G401.6 (cell line): ENCODE measurements at regions not wholly inside any gene's neighbourhood (a gene's known extent, or its start where the extent isn't known, plus 50 kb on each side); places are given as distances from the start of the nearest gene placed in this dataset.

Source experiments
- FAIRE-seq: peaks from 2 replicates; lab custom pipeline; 2012; peaks lifted over from hg19 to GRCh38; lab: Jason Lieb, UNC

DNA sequence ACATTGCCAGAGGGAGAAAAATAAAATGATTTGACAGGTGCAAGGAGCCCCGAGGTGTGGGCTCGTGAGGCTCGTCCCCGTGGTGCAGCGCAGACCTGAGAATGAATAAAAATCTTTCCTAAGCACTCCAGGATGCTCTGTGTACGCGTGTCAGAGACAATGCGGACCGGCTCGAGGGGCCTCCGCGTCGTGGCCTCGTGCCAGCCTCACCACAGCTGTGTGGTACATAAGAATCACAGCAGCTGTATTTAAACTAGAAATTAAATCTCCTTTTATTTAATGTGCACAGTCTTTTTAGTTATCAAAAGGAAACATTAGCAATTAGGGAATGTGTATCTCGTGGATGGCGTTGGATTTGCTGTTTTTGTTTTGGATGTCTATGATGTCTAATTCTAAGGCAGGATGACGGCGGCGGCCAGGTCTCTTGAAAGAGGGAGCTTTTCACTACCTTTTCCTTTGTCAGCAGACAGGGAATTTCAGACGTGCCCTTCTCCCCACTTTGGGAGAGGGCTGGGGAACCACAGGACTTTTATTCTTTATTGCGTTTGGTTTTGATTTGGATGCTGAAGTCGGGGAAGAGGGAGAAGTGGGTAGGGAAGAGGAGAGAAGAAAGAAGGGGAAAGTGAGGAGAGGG lies 365.3 kb upstream of the SHH start:
- no peak for FAIRE-seq

DNA sequence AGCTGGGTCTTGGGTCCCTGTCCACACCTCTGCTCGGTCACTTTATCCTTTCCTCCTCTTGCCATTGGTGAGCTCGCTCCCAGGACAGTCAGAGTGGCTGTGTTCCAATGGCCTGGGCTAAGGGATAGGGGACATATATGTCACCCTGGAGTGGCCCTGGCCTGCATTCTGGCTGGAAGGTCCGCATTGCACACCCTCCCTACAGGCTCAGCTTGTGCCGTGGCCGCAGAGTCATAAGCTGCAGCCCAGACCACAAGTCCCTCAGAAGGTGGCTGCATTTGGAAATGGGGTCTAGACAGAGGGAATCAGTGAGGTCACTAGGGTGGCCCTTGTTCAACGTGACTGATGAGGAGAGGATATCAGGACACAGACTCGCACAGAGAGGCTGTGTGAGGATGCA lies 363.8 kb upstream of the SHH start:
- FAIRE-seq, result no peak

DNA sequence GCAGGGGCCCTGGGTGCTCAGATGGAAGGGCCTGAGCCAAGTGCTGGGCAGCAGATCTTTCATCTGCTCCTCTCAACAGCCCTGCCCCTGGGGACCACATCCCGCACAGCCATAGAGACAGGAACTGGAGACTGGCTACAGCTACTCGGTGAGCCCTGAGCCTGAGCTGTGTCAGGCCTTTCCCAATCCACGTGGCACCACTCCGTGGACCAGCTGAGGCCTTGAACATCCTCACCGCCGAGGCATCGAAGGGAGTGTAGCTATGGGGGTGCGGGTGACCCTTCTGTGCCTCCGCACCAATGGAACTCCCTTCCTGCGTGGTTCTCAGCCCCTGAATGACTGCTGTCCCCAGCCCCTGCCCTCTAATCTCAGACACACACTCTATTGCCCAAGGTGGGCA lies 362.7 kb upstream of the SHH start:
- FAIRE-seq, result no peak

DNA sequence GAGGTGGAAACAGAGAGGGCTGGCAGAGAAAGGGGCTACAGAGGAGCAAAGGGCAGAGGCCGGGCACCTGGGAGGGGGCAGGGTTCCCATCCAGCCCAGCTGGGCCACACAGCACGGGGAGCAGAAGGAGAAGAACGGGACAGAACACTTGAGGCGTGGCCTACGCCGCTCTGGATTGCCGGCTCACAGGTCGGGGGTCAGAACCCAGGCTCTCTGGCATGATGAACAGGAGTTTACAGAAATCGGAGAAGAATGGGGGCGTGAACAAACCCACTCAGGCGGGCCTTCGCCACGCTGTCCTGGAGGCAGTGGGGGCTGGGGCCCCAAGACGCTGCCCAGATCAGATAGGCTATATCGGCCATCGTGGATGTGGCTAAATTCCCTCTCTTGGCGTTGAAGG lies 362.2 kb upstream of the SHH start:
- no peak for FAIRE-seq

DNA sequence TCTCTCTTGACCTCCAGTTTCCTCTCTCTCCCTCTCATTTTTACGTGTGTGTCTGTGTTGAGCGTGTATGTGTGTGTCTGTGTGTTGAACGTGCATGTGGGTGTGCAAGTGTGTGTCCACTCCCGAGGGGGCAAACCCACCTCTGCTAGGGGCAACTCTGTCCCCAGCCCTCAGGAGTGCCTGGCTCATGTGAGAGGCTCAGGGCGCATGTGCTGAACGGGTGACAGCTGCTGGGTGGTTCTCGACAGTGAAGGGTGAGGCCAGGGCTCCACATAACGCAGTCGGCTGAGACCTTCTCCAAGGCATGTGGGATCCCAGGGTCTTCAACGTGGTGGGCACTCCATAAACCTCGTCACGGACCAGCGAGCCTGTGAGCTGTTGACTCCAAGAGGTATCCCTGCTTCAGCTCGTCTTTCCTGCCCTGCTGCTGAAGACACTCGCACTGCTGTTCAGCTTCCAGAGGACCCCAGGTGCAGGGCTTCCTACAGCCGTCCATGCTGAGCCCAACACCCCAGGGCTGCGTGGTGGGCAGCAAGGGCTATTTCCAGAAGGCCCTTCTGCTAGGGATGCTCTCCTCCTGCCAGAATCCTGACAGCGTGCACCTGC lies 361.6 kb upstream of the SHH start:
- FAIRE-seq, result no peak

GRCh38 chr7:156173346-156173745 lies 361.1 kb upstream of the SHH start:
- FAIRE-seq, result no peak

GRCh38 chr7:156172638-156173037 lies 360.4 kb upstream of the SHH start:
- no peak for FAIRE-seq

DNA sequence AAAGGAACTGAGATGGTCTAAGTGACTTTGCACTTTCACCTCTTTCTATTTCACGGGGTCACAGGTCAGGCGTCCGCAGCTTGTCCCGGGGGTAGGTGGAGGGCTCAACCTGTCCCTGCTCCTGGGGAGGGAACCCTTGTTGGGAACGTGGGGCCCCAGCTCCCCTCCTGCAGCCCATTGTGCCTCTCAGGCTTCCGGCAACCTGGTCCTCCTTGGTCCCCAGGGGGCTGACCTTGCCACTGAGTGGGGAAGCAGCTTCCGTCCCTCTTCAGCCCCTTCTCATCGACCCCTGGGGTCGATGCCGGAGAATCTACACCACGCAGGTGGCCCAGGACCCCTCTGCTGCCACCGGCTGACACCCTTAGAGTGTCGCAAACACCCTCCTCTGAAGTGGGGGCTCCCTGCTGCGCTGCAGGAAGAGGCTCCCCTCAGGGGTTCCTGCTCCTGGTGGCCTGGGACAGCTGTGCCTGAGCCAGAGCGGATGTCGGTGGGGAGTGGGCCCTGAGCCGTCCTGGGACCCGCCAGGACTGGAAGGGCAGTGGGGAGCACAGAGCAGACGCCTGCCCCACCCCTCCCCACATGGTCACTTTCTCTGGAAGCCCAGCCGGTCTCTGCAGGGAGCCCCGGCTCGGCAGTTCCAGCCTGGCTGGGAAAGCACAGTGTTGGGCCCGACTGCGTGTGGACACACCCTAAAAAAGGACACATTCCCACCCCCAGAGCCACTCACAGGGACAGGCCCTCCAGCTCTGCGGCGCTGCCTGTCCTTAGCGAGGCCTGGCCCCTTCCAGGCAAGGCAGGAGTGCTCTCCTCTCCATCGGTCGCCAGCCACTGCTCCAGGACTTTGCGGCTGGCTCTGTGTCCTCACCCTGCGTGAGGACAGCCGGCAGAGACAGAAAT lies 357.5 kb upstream of the SHH start:
- FAIRE-seq, result no peak

DNA sequence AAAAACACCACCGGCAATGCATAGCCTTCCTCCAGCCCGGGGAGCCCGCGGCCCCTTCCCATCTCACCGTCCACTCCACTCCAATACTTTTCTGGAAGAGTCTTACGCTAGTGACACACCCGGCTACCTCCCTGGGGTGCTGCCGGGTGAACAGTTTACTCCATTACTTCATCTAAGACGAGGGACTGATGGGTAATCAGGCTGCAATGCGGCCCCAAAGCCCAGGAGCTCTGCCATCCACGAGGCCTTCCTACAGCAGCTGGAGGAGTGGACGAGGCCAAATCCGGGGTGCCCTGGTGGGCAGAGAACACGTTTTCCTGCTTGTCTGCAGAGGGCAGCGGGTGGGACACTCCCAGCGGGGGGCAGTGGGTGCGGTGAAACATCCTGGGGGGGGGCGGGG lies 356.2 kb upstream of the SHH start:
- FAIRE-seq, result no peak

GRCh38 chr7:156167987-156168386 lies 355.7 kb upstream of the SHH start:
- FAIRE-seq, result no peak

- no peak for FAIRE-seq
Observed at GRCh38 chr7:156167417-156167807, 355.1 kb upstream of the SHH start.

GRCh38 chr7:156166692-156167416 lies 354.6 kb upstream of the SHH start:
- FAIRE-seq, result no peak

- no peak for FAIRE-seq
Observed at GRCh38 chr7:156163747-156164146, 351.5 kb upstream of the SHH start.

DNA sequence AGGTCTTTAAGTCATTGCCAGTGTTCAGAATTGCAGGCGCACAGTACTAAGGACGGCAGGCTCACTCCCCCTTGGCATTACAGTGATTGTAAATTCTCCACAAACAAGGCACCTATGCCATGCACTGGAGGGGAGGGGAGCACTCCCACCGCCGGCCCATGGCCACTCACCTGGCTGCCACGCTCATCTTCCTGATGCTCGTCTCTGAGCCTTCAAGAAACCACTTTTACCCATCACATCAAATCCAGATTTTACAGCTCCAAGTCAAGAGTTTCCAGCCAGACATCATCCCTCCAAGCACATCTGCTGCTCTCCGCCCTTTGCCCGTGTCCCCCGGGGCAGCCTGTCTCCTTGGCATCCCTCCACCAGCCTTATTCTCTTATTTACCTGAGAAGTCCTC lies 350.2 kb upstream of the SHH start:
- FAIRE-seq, result no peak

GRCh38 chr7:156160811-156161210 lies 348.5 kb upstream of the SHH start:
- no peak for FAIRE-seq

DNA sequence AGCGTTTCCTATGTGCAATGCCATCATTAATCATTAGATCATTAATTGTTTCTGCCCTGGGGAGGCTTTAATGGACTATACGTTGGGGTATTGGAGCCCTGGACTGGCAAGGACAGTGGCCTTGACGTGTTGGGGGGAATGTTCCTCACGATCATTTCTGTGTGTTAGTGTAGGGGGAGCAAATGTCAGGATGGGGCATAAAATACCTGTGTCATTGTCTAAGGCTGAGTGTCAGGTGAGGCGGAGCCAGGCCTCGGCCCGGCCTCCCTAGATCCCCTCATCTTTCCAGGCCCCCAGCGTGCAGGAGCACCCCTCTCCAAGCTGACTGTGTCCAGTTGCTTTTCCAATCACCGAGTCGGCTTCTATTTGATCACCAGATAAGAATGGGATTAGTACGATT lies 346.4 kb upstream of the SHH start:
- FAIRE-seq, result no peak

- FAIRE-seq, result no peak
Observed at GRCh38 chr7:156158213-156158612, 345.9 kb upstream of the SHH start.

- FAIRE-seq, result no peak
Observed at GRCh38 chr7:156157409-156158012, 345.2 kb upstream of the SHH start.

DNA sequence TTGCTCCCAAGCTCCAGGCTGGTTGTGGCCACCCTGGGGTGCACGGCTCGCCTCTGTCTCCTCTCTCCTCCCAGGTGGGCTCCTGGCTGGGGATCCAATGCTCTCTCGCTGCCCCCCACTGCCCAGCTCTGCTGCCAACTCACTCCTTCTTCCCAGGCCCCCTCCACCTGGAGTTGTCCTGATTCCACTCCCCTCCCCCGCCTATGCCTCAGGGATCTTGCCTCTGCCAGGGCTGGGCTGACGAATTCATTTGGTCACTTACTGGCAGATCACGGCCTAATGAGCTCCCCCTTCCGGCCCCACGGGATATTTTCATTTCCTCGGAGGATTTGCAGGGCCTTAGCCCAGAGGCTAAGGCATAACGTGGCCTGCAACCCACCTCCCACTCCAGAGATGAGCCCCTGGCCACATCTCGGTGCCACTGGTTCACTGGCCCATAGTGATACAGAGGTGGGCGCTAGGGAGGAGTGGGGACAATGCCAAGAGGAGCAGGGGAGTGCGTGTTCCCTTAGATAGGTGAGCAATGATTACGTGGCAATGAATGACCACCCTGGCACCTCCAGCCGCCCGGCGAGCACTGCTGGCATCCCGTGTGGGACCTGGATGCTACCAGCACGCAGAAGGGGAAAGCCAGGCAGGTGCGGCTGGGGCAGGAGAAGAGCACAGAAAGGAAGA lies 344.6 kb upstream of the SHH start:
- no peak for FAIRE-seq

DNA sequence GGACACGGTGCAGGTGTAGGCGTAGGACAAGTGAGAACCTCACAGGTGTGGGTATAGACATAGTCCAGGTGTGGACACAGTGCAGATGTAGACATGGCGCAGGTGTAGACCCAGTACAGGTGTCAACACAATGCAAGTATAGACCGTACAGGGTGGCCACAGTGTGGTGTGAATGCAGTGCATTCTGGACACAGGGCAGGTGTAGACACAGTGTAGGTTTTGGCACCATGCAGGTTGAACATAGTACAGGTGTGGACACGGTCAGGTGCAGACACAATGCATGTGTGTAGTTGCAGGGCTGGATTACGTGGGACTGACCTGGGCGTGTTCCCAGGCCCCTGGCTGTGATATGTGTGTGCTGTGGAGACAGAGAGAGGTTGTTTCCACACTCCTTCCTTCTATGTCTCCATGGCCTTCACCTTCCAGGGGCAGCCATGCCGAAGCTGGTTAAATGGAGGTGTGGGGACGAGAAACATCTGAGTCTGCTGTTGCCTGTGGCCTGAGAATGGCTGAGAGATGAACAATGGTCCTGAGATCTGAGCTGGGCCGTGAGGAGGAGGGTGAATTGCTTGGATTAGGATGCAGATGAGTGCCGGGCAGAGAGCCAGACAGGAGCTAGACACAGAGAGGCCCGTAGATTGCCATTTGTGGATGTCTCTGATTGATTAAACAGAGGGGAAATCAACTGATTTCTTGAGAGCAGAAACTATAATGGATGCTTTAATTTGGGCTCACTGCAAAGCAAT lies 343.9 kb upstream of the SHH start:
- no peak for FAIRE-seq

GRCh38 chr7:156153590-156153989 lies 341.3 kb upstream of the SHH start:
- no peak for FAIRE-seq
